ENCODE measurements at regions not wholly inside any gene's neighbourhood (a gene's known extent, or its start where the extent isn't known, plus 50 kb on each side); places are given as distances from the start of the nearest gene placed in this dataset.

- DNase-seq: no peak
Measured at GRCh38 chr9:126225611-126226609, 100.7 kb upstream of the MVB12B start.

GRCh38 chr9:126226991-126227936 is 99.4 kb upstream of the MVB12B start:
- DNase-seq: no peak

GRCh38 chr9:126228111-126228780 is 98.4 kb upstream of the MVB12B start:
- no peak for DNase-seq

- peak; percentile 54 for DNase-seq
Measured at GRCh38 chr9:126228781-126229444, 97.7 kb upstream of the MVB12B start.

- DNase-seq: no peak
Measured at GRCh38 chr9:126229501-126229900, 97.1 kb upstream of the MVB12B start.

- DNase-seq: no peak
Measured at GRCh38 chr9:126230692-126231091, 95.9 kb upstream of the MVB12B start.

GRCh38 chr9:126232461-126232860 is 94.2 kb upstream of the MVB12B start:
- no peak for DNase-seq

- DNase-seq: no peak
Measured at GRCh38 chr9:126233175-126233574, 93.5 kb upstream of the MVB12B start.

GRCh38 chr9:126233913-126234525 is 92.6 kb upstream of the MVB12B start:
- no peak for DNase-seq

- DNase-seq: no peak
Measured at GRCh38 chr9:126234681-126235335, 91.8 kb upstream of the MVB12B start.

GRCh38 chr9:126235336-126236243 is 91.0 kb upstream of the MVB12B start:
- DNase-seq: no peak

- no peak for DNase-seq
Measured at GRCh38 chr9:126236273-126236672, 90.4 kb upstream of the MVB12B start.

GRCh38 chr9:126238415-126238814 is 88.2 kb upstream of the MVB12B start:
- no peak for DNase-seq

- DNase-seq: no peak
Measured at GRCh38 chr9:126239515-126239914, 87.1 kb upstream of the MVB12B start.

GRCh38 chr9:126240835-126241234 is 85.8 kb upstream of the MVB12B start:
- DNase-seq: no peak

GRCh38 chr9:126248680-126249079 is 77.9 kb upstream of the MVB12B start:
- no peak for DNase-seq

GRCh38 chr9:126261584-126262356 is 64.9 kb upstream of the MVB12B start:
- no peak for DNase-seq

GRCh38 chr9:126262738-126263137 is 63.9 kb upstream of the MVB12B start:
- DNase-seq: no peak

- DNase-seq: no peak
Measured at GRCh38 chr9:126270556-126270955, 56.1 kb upstream of the MVB12B start.
